ENCODE measurements at regions not wholly inside any gene's neighbourhood (a gene's known extent, or its start where the extent isn't known, plus 50 kb on each side); places are given as distances from the start of the nearest gene placed in this dataset.

- TF ChIP-seq CTCF (IDR thresholded peaks at IDR 0.05; ENCODE audit: poor library complexity) (no peak), EZH2 (IDR thresholded peaks at IDR 0.05; ENCODE audit: borderline replicate concordance) (no peak), EZH2phosphoT487 (IDR thresholded peaks at IDR 0.05; ENCODE audit: low read depth, severe bottlenecking, unreplicated experiment) (no peak)
These were observed 567.5 kb upstream of the SORCS1 start for GRCh38 chr10:107732045-107732444.
